Ovary (tissue), 3 donors: ENCODE measurements at regions not wholly inside any gene's neighbourhood (a gene's known extent, or its start where the extent isn't known, plus 50 kb on each side); places are given as distances from the start of the nearest gene placed in this dataset.

Experiments used
- POLR2A ChIP-seq: fragments of 450-650 bp; IDR thresholded peaks from one replicate; pipeline ENCODE4 v1.6.1; 2017; ENCODE audit warnings: antibody characterized with exemption, mild to moderate bottlenecking, moderate library complexity
- TF ChIP-seq, protein P1 (sequence below), 3 donors: fragments of 450-650 bp in 2 of 3; fragments of 200-600 bp in 1 of 3; IDR thresholded peaks; one replicate each; pipeline versions ENCODE4 v1.5.1 to v1.8.0; 2016 to 2022; ENCODE audit warnings: antibody characterized with exemption in 3 of 3, mild to moderate bottlenecking in 1 of 3
- donor health status: DM: no; HTN: no; CAD: no.

DNA sequence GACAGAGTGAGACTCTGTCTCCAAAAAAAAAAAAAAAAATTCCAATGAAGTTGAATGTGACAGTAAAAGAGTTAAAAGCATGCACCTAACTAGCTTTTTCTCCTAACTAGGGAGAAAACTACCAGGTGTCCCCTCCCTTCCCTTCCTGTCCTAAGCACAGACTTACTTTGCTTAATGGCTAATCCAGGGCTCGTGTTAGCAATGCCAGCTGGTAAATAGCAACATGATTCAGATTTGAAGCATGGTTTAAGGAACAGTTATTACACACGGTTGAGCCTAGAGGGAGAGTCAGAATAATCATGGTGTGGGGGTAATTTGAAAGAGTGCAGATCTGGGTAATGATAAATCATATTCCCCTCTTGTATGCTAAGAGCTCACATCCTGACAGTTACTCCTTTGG lies 338.3 kb downstream of the STIM2 start:
- no peak for TF ChIP-seq POLR2A
- TF ChIP-seq, protein P1, sequence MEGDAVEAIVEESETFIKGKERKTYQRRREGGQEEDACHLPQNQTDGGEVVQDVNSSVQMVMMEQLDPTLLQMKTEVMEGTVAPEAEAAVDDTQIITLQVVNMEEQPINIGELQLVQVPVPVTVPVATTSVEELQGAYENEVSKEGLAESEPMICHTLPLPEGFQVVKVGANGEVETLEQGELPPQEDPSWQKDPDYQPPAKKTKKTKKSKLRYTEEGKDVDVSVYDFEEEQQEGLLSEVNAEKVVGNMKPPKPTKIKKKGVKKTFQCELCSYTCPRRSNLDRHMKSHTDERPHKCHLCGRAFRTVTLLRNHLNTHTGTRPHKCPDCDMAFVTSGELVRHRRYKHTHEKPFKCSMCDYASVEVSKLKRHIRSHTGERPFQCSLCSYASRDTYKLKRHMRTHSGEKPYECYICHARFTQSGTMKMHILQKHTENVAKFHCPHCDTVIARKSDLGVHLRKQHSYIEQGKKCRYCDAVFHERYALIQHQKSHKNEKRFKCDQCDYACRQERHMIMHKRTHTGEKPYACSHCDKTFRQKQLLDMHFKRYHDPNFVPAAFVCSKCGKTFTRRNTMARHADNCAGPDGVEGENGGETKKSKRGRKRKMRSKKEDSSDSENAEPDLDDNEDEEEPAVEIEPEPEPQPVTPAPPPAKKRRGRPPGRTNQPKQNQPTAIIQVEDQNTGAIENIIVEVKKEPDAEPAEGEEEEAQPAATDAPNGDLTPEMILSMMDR (IDR thresholded peaks at IDR 0.05): no peak
